ENCODE measurements at regions not wholly inside any gene's neighbourhood (a gene's known extent, or its start where the extent isn't known, plus 50 kb on each side); places are given as distances from the start of the nearest gene placed in this dataset.

DNA sequence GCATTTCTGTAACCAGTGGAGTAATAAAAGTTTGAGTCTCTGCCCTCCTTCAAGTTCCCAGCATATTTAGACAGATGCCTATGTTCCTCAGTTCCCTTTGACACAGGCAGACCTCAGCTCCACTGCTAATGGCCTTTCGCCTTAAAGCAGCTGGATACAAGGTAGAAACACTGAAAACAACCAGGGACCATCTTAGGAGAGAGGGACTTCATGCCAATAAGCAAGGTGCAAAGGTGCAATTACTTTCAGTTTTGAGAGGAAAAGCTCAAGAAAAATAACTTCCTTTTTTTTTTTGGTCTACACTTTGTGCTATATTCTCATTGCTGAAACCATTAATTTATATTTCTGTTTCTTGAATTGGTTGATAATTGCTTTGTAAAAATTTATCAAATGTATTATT, 781.9 kb upstream of the GALNTL6 start:
- ChIA-PET CTCF (no interaction called here), POLR2A (no interaction called here)
- Histone ChIP-seq H3K36me3 (replicated peaks in 1 of 2; ENCODE audit: control extremely low read depth in 1 of 2, control insufficient read depth in 1 of 2, extremely low read depth in 1 of 2, insufficient read depth in 2 of 2, low read length in 1 of 2) (no peaks in the 10 kb centered on the region), H3K9ac (ENCODE audit: low read length) (no peak overlapping the region), H3K4me3 (ENCODE audit: control extremely low read depth in 1 of 5, extremely low read depth in 1 of 5, insufficient read depth in 1 of 5, low read depth in 2 of 5, low read length in 4 of 5) (no peak overlapping the region), H3K4me1 (ENCODE audit: control insufficient read depth in 2 of 2, insufficient read depth in 2 of 2, low read length in 2 of 2) (no peaks in the 10 kb centered on the region), H3K79me2 (ENCODE audit: control insufficient read depth, insufficient read depth, low read length) (no peaks in the 10 kb centered on the region), H4K20me1 (ENCODE audit: control insufficient read depth, insufficient read depth, low read length, poor library complexity, severe bottlenecking) (no peaks in the 10 kb centered on the region), H3K27me3 (replicated peaks in 1 of 4; ENCODE audit: control extremely low read depth in 1 of 4, control insufficient read depth in 3 of 4, insufficient read depth in 4 of 4, low read length in 3 of 4) (no peaks in the 10 kb centered on the region), H3K4me2 (replicated peaks; ENCODE audit: low read depth, low read length, poor library complexity, severe bottlenecking) (peak overlapping the region; percentile 23), H3K9me3 (ENCODE audit: control extremely low read depth in 1 of 3, control insufficient read depth in 2 of 3, insufficient read depth in 1 of 3, low read length in 2 of 3) (no peaks in the 10 kb centered on the region), H3K27ac (ENCODE audit: low read length in 2 of 2) (no peak overlapping the region), H2AFZ (ENCODE audit: insufficient read depth, low read depth, low read length, poor library complexity, severe bottlenecking) (peak overlapping the region; percentile 61)
- no peak overlapping the region for H3K4me3 Mint-ChIP-seq
- TF ChIP-seq, protein P1, sequence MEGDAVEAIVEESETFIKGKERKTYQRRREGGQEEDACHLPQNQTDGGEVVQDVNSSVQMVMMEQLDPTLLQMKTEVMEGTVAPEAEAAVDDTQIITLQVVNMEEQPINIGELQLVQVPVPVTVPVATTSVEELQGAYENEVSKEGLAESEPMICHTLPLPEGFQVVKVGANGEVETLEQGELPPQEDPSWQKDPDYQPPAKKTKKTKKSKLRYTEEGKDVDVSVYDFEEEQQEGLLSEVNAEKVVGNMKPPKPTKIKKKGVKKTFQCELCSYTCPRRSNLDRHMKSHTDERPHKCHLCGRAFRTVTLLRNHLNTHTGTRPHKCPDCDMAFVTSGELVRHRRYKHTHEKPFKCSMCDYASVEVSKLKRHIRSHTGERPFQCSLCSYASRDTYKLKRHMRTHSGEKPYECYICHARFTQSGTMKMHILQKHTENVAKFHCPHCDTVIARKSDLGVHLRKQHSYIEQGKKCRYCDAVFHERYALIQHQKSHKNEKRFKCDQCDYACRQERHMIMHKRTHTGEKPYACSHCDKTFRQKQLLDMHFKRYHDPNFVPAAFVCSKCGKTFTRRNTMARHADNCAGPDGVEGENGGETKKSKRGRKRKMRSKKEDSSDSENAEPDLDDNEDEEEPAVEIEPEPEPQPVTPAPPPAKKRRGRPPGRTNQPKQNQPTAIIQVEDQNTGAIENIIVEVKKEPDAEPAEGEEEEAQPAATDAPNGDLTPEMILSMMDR (IDR thresholded peaks at IDR 0.05): no peak
- TF ChIP-seq EZH2 (IDR thresholded peaks at IDR 0.05; ENCODE audit: borderline replicate concordance, insufficient read depth, low read depth, low read length, poor library complexity, severe bottlenecking): no peak
- H3K4me1 Mint-ChIP-seq: peaks cover 6% of the 10 kb centered on the region
- DNase-seq (no peak), ATAC-seq (ENCODE audit: low read depth) (no peak)
- WGBS (ENCODE audit: insufficient coverage): 63% methylated on average over 1 of the region's 1 CpG
- no peak overlapping the region for H3K27ac Mint-ChIP-seq
- intact Hi-C loops (cut with micrococcal nuclease): no loop called here
- no peaks in the 10 kb centered on the region for H3K27me3 Mint-ChIP-seq
- H3K9me3 Mint-ChIP-seq (ENCODE audit: insufficient read depth): no peaks in the 10 kb centered on the region

DNA sequence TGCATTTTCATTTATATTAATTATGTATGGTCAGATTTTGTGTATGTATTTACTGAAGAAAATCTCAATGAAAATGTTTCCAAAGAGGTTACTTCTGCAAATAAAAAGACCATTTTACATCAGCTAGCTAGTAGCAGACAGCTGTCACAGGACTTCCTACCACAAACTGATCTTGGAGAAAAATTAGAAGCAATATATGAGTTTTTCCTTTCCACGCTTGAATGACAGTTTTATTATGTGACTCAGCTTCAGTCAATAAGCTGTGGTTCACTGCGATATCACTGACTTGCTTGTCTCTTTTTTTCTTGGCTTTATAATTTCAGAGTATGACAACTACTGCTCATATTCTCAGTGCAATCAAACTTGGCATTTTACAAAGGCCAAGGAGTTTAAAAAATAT, 787.4 kb upstream of the GALNTL6 start:
- H3K27me3 Mint-ChIP-seq: no peaks in the 10 kb centered on the region
- no peak overlapping the region for H3K27ac Mint-ChIP-seq
- no peaks in the 10 kb centered on the region for H4K20me1 ChIP-seq (ENCODE audit: control insufficient read depth, insufficient read depth, low read length, poor library complexity, severe bottlenecking)
- no peak overlapping the region for H3K4me3 Mint-ChIP-seq
- POLR2A ChIA-PET: no interaction called here
- no peak for DNase-seq
- no CpG with 5 or more reads among the region's 2 CpGs for WGBS (ENCODE audit: insufficient coverage)
- H3K4me1 ChIP-seq (ENCODE audit: control insufficient read depth in 2 of 2, insufficient read depth in 2 of 2, low read length in 2 of 2): no peaks in the 10 kb centered on the region
- H2AFZ ChIP-seq (ENCODE audit: insufficient read depth, low read depth, low read length, poor library complexity, severe bottlenecking): no peak overlapping the region
- no peak overlapping the region for H3K4me2 ChIP-seq (replicated peaks; ENCODE audit: low read depth, low read length, poor library complexity, severe bottlenecking)
- TF ChIP-seq, protein P1 (IDR thresholded peaks at IDR 0.05): no peak
- TF ChIP-seq EZH2 (IDR thresholded peaks at IDR 0.05; ENCODE audit: borderline replicate concordance, insufficient read depth, low read depth, low read length, poor library complexity, severe bottlenecking): no peak
- CTCF ChIA-PET: no interaction called here
- intact Hi-C loops (cut with micrococcal nuclease): no loop called here
- H3K9ac ChIP-seq (ENCODE audit: low read length): no peak overlapping the region
- H3K9me3 ChIP-seq (ENCODE audit: control extremely low read depth in 1 of 3, control insufficient read depth in 2 of 3, insufficient read depth in 1 of 3, low read length in 2 of 3): no peaks in the 10 kb centered on the region
- H3K4me3 ChIP-seq (ENCODE audit: control extremely low read depth in 1 of 5, extremely low read depth in 1 of 5, insufficient read depth in 1 of 5, low read depth in 2 of 5, low read length in 4 of 5): no peak overlapping the region
- no peaks in the 10 kb centered on the region for H3K36me3 ChIP-seq (replicated peaks in 1 of 2; ENCODE audit: control extremely low read depth in 1 of 2, control insufficient read depth in 1 of 2, extremely low read depth in 1 of 2, insufficient read depth in 2 of 2, low read length in 1 of 2)
- no peak for ATAC-seq (ENCODE audit: low read depth)
- H3K27me3 ChIP-seq (replicated peaks in 1 of 4; ENCODE audit: control extremely low read depth in 1 of 4, control insufficient read depth in 3 of 4, insufficient read depth in 4 of 4, low read length in 3 of 4): no peaks in the 10 kb centered on the region
- H3K27ac ChIP-seq (ENCODE audit: low read length in 2 of 2): no peak overlapping the region
- H3K9me3 Mint-ChIP-seq (ENCODE audit: insufficient read depth): no peaks in the 10 kb centered on the region
- H3K4me1 Mint-ChIP-seq: peaks cover 4% of the 10 kb centered on the region
- H3K79me2 ChIP-seq (ENCODE audit: control insufficient read depth, insufficient read depth, low read length): no peaks in the 10 kb centered on the region
